HG03039 (cell line): ENCODE measurements at regions not wholly inside any gene's neighbourhood (a gene's known extent, or its start where the extent isn't known, plus 50 kb on each side); places are given as distances from the start of the nearest gene placed in this dataset.

ENCODE experiments used
- ATAC-seq: cut with Tn5 transposase; IDR thresholded peaks from one replicate; pipeline ENCODE4 v1.9.1; 2021; ENCODE audit warnings: mild to moderate bottlenecking, moderate library complexity; ENCODE audit not compliant: unreplicated experiment

DNA sequence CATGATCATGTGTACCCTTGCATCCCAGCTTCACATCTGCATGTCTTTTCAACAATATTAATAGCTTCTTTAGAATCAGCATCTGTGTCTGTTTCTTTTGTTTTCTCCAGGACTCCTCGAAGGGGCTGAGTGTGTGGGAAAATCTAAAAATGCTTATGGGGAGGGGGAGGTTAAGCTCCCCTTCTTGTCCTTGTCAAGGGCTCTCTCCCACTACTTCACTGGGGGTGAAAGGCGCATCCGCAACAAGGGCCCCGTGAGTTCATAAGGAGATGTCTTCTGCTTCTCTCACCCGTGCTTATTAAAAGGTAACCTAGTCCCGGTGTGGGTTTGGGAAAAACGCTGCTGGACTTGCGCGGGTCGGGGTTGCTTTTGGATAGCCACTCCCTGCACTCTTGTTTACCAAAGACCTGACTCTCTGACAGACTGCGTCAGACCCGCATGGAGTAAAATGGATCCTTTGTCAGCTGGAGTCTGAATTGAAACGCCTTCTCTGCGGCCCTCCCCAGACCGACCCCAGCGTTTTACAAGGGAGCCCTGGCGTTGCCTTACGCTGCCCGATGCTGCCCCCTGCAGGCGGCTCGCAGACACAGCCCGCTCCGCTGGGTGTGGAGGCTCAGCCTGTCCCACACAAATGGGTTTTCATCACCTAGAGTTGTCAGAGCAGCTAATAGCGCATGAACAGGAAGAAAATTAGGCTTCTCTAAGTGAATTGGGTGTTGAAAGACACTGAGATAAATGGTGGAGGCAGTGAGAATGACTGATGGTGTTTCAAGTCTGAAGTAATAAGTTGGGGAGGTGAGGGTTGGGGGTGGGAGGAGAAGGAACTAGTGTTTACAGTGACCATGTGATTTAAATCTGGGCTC lies 53.8 kb downstream of the IER5 start:
- peak; percentile 70 for ATAC-seq

GRCh38 chr1:181143102-181143859 lies 54.8 kb downstream of the IER5 start:
- no peak for ATAC-seq

DNA sequence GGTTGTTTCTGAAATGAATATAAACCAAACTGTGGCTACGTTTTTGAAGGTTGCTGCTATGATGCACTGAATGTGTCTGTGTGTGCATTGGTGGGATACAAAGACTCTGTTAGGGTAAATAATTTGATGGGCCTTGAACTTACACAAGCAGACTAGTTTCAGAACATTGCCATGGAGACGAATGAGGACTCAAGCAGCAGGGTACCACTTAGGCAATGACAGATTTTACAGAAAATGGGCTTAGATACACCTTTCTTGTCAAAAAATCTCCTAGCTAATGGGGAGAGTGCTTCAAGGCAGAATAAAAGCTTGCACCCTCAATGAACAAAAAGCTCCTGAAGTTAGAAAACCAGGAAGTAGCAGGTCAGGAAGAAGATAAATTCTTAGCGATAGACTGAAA lies 55.7 kb downstream of the IER5 start:
- ATAC-seq = no peak

- ATAC-seq = no peak
These were observed 60.1 kb downstream of the IER5 start for GRCh38 chr1:181148636-181149035.

GRCh38 chr1:181149326-181150125 lies 61.0 kb downstream of the IER5 start:
- peak; percentile 77 for ATAC-seq

DNA sequence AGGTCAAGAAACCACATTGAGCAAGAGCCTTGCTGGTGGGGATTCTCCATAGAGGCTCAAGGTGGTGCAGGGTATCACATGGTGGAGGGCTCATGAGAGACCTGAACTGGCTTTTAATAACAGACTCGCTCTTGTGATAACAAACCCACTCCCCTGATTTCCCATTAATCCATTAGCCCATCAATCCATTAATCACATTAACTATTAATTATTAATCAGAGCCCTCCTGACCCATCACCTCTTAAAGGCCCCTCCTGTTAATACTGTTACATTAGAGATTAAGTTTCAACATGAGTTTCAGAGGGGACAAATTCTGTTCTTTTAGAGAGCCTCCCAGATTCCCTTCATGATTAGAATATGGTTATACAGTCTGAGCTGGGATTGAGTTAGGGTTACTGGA lies 61.8 kb downstream of the IER5 start:
- no peak for ATAC-seq

DNA sequence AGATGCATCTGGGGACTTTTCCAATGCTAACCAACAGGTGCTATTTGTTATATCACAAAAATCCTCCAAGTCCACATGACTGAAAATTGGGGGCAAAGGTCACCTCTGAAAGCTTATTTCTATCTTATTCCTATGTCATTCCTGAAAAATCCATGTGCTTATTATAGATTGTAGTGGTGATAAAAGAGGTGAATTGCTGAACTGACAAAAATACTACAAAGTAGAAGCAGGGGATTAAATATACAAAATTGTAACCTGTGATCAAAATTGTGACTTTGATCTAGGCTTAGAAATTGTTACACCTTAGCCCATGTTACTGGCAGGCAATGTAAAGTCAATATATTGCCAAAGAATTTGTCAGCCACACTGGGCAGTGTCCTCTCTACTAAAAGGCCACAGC lies 62.3 kb downstream of the IER5 start:
- no peak for ATAC-seq

DNA sequence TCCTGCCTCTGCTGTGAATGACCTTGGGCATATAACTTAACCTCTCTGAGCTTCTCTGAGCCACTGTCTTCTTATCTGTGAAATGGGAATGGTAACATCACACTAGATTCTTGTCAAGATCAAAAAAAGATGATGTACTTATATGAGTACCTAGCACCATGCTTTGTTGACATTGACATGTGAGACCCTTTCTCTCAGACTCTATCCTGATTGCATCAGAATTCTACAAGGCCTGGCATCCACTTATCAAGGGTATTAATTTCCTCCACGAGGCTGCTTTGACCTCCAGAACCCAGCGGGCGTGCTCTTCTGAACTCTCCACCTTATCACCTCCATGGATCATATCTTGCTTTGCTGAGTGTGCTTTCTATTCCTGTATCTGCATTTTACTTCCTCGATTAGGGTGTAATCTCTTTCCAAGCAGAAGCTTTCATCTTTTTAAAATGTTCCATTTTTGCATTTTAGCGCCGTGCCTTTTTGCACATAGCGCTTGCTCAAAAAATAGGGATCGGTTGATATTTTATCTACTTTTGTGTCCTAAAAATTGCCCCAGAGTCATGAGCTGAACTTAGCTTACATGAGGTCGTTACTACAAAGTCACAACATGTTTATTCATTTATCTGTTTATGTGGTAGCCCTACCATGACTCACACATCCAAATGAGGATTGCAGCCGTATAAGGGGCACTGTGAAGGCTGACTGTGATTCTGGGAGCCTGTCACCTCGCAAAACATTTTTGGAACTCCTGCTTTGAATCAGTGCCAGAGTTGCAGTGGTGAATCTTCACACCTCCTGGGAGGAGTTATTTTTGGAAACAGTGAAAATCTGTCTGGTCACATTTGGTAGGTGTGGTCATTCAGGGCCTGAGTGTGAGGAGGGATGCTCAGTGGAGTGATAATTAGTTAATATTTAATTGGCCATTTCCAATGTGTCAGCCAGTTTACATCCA lies 63.2 kb downstream of the IER5 start:
- no peak for ATAC-seq

GRCh38 chr1:181152892-181153633 lies 64.6 kb downstream of the IER5 start:
- peak; percentile 67 for ATAC-seq

DNA sequence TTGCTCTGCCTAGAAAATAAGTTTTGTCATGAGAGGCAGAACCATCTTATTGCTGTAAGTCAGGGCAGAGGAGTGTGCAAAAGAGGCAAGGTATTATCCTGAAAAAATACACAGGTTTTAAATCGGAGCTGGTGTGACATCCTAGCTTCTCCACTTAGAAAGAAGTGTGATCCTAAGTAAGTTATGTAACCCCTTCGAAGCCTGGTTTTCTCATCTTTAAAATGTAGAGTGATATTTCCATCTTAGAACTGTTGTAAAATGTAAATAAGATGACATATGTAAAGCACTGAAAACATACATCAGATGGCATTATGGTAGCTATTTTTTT lies 65.1 kb downstream of the IER5 start:
- ATAC-seq = no peak

GRCh38 chr1:181155339-181155738 lies 66.8 kb downstream of the IER5 start:
- ATAC-seq = no peak

DNA sequence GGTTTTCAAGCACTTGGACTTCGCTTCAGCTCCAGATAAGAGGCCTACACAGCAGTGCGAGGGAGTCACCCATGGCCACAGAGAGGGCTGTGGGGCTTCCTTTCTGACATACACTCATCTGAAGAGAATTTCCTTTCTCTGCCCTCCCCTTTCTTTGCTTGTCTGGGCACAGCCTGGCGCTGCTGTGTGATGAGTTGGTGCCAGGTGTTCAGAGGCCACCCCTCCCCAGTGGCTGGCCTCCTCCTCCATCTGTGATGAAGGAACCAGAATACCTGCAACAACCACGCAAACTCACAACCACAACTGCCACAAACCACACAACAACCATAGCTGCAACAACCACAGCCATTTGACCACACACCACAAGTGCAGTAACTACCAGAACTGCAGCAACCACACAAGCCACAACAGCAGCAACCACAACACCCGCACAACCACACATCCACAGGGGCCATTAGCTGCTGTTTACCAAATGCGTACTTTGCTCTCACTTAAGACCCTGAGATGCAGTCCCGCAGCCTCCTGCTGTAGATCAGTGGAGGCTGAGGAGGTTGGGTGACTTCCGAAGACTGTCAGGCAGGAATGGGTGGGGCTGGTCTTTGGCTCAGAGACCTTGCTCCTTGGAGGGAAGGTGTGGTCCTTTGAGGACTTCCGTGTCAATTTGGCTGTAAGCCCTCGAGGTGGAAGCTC lies 71.1 kb downstream of the IER5 start:
- no peak for ATAC-seq

- no peak for ATAC-seq
These were observed 71.8 kb downstream of the IER5 start for GRCh38 chr1:181160322-181160721.

DNA sequence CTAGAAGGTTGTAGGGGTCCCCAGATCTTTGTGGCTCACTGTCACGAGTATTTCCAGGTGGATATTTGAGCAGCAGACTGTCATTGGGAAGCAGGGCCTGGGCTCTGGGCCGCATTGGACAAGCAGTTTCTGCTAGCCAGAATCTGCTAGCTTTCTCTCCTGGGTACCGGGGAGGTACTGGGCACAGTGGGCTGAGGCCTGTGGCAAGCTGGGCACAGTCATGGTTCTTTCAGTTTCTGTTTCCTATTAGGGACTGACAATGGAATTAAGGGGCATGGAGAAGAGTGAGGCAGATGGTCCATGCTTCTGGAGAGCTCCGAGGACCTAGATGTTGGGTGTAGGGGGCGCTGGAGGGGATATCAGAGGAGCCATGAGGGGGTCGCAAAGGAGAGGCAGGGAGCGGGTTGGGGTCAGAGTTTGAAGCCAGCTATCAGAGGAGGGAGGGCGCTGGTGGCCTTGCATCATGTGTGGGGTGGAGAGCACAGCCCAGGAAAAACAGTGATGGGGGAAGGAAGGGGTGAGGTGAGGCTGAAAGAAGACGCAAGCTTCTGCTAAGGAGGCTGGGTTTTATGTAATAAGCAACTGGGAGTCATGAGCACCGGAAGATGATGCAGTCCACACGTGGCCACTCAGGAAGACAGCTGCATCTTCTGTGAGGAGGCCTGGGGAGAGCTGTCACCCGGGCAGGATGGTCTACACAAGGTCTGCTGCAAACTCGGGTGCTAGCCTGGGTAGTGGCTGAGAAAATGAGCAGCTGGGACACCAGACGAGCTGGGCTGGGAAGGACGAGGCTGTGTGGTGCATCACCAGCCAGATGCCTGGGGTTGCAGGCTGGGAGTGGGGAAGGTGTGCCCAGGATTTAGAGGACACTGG lies 72.7 kb downstream of the IER5 start:
- ATAC-seq = no peak

DNA sequence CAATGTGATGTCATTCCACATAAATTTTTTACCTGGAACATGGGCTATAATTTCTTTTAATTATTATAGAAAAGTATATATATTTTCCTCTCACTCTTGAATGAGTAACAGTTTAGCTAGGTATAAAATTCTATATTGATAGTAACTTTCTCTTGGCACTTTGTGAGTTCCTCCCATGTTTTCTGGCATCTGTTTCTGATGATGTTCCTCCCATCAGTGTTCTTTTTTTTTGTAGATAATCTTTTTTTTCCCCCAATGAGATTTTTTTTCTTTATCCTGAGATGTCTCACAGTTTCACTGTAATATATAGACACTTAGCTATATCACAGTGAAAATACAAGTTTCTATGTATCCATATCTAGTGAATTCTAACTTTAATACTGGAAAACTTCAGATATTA lies 75.2 kb downstream of the IER5 start:
- ATAC-seq = no peak

DNA sequence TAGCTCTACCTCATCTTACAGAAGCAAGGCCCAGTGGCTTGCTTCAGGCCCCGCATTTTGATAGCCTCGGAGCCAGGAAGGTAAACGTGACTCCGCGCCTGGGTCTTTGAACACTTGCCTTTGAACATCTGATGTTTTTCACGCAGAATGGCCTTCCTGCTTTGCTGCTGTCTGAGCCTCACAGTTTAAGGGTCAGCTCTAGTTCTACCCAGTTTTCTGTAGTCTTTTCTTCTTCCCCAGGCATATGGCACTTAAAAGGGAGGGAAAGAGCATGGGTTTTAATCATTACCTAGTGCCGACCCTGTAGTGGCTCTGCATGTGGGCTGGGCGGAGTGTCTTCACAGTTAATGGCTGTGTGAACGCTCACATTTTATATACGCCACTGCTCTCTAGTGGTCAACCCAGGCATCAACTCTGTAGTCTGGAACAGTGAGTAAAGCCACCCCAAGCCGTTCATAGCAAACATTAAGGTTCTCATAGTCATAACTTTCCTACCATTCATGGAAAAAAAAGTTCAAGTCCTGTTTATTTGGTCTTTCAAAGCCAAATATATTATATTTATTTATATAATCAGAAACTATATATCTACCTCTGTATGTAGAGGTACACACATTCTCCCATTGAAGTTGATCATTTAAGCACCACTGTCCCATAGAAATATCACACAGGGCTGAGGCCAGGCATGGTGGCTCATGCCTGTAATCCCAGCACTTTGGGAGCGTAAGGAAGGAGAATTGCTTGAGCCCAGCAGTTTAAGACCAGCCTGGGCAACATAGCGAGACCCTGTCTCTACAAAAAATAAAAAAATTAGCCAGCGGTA lies 78.1 kb downstream of the IER5 start:
- ATAC-seq = peak; percentile 96

- no peak for ATAC-seq
These were observed 80.9 kb downstream of the IER5 start for GRCh38 chr1:181169281-181169865.
